Calu3 (cell line): ENCODE measurements at regions not wholly inside any gene's neighbourhood (a gene's known extent, or its start where the extent isn't known, plus 50 kb on each side); places are given as distances from the start of the nearest gene placed in this dataset.

Experiments
- BruUV-seq: library from RNA; stranded (reverse); fragments of 400-500 nt; replicated peaks from 2 replicates; lab custom pipeline; 2021; lab: Mats Ljungman, UMichigan
- CTCF ChIA-PET: fragments of 300-600 bp; sonication (Branson Sonifier 250); formaldehyde crosslinking; loops from one replicate; lab custom pipeline; 2022; ENCODE audit warnings: antibody characterized with exemption; lab: Charles Lee
- DNase-seq: peaks from one replicate; pipeline ENCODE4 v3.0.0; 2022
- H3K27ac Mint-ChIP-seq: one replicate; pipeline ENCODE4 v1.8.0; 2022; ENCODE audit warnings: mixed read lengths; ENCODE audit not compliant: unreplicated experiment
- H3K27me3 Mint-ChIP-seq: one replicate; pipeline ENCODE4 v1.8.0; 2022; ENCODE audit warnings: mixed read lengths; ENCODE audit not compliant: unreplicated experiment
- H3K36me3 Mint-ChIP-seq: one replicate; pipeline ENCODE4 v1.8.0; 2022; ENCODE audit warnings: mild to moderate bottlenecking, moderate library complexity, mixed read lengths; ENCODE audit not compliant: insufficient read depth, unreplicated experiment
- H3K4me1 Mint-ChIP-seq: one replicate; pipeline ENCODE4 v1.8.0; 2022; ENCODE audit warnings: mild to moderate bottlenecking, low read depth, mixed read lengths; ENCODE audit not compliant: unreplicated experiment
- H3K4me3 Mint-ChIP-seq: one replicate; pipeline ENCODE4 v1.8.0; 2022; ENCODE audit warnings: mild to moderate bottlenecking, low read depth, moderate library complexity, mixed read lengths; ENCODE audit not compliant: unreplicated experiment
- H3K9me3 Mint-ChIP-seq: one replicate; pipeline ENCODE4 v1.8.0; 2022; ENCODE audit warnings: low read depth, mixed read lengths; ENCODE audit not compliant: unreplicated experiment
- CTCF ChIP-seq: fragments of 200-600 bp; IDR thresholded peaks from one replicate; pipeline ENCODE4 v1.8.0; 2022; ENCODE audit warnings: antibody characterized with exemption; ENCODE audit not compliant: unreplicated experiment
- intact Hi-C: fragments of 100-400 bp; cut with micrococcal nuclease; formaldehyde crosslinking; loops from one replicate; pipeline ENCODE4 v1.10.0; 2022; ENCODE audit not compliant: unreplicated experiment

- H3K27ac Mint-ChIP-seq: no peak overlapping the region
- CTCF ChIA-PET: interaction anchor here (0.6 kb wide), 1 partner anchor 23 kb away, joined by 9 read pairs; no protein-coding TSS in a partner anchor
- H3K4me3 Mint-ChIP-seq: no peak overlapping the region
Observed at GRCh38 chr15:100764778-100765466, 114.7 kb upstream of the ALDH1A3 start.

DNA sequence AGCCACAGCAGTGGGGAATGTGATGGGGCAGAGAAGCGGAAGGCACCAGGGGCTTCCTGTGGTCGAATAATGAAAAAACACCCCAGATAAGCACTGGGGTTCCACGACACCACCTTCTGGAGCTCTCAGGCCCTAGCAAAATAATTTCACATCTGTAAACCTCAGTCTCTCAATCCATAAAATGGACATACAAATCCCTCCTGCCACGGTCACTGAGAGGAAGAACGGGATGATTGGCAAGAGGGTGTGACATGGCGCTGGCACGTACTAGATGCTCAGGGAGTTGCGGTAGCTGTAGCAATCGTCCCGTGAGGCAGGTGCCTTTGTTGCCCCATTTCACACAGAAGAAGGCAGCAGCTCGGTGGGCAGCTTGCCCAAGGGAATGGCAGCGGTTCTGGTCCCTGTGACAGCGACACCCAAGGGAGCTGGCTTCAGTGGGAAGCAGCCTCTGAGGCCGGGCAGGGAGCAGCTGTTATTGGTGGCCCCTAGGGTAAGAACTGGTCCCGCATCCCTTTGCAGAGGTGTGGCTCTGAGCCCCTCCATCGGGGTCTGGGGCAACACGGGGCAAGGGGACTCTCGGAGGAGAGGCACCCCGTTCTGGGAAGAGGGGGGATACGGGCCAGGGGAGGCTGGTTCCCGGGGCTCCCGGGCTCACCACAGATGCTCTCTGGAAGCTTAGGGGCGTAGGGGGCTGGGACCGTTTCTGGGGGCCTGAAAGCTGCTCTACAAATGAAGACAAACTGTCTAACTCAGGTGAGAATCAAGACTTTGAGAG lies 114.0 kb upstream of the ALDH1A3 start:
- CTCF ChIA-PET: no interaction called here
- no TSS peak for BruUV-seq
- H3K4me3 Mint-ChIP-seq: no peak overlapping the region

More at GRCh38 chr15:100764778-100765466, 114.7 kb upstream of the ALDH1A3 start:
- H3K27me3 Mint-ChIP-seq: no peaks in the 10 kb centered on the region
- no peak for DNase-seq
- no peak for TF ChIP-seq CTCF
- H3K36me3 Mint-ChIP-seq: peaks cover 9% of the 10 kb centered on the region
- no TSS peak for BruUV-seq
- intact Hi-C loops: no loop called here
- peaks cover 21% of the 10 kb centered on the region for H3K4me1 Mint-ChIP-seq
- H3K9me3 Mint-ChIP-seq: no peaks in the 10 kb centered on the region

GRCh38 chr15:100766243-100767000 lies 113.2 kb upstream of the ALDH1A3 start:
- no peak for TF ChIP-seq CTCF
- CTCF ChIA-PET: no interaction called here
- Mint-ChIP-seq H3K9me3 (no peaks in the 10 kb centered on the region), H3K27ac (no peak overlapping the region), H3K36me3 (peaks cover 9% of the 10 kb centered on the region), H3K4me1 (peaks cover 9% of the 10 kb centered on the region), H3K4me3 (no peak overlapping the region), H3K27me3 (no peaks in the 10 kb centered on the region)
- intact Hi-C loops: no loop called here
- no TSS peak for BruUV-seq
- no peak for DNase-seq

More for the DNA sequence above, 114.0 kb upstream of the ALDH1A3 start:
- H3K36me3 Mint-ChIP-seq: peaks cover 9% of the 10 kb centered on the region
- H3K9me3 Mint-ChIP-seq: no peaks in the 10 kb centered on the region
- no peaks in the 10 kb centered on the region for H3K27me3 Mint-ChIP-seq
- DNase-seq: no peak
- no peak overlapping the region for H3K27ac Mint-ChIP-seq
- intact Hi-C loops: no loop called here
- TF ChIP-seq CTCF: no peak
- H3K4me1 Mint-ChIP-seq: peaks cover 14% of the 10 kb centered on the region

DNA sequence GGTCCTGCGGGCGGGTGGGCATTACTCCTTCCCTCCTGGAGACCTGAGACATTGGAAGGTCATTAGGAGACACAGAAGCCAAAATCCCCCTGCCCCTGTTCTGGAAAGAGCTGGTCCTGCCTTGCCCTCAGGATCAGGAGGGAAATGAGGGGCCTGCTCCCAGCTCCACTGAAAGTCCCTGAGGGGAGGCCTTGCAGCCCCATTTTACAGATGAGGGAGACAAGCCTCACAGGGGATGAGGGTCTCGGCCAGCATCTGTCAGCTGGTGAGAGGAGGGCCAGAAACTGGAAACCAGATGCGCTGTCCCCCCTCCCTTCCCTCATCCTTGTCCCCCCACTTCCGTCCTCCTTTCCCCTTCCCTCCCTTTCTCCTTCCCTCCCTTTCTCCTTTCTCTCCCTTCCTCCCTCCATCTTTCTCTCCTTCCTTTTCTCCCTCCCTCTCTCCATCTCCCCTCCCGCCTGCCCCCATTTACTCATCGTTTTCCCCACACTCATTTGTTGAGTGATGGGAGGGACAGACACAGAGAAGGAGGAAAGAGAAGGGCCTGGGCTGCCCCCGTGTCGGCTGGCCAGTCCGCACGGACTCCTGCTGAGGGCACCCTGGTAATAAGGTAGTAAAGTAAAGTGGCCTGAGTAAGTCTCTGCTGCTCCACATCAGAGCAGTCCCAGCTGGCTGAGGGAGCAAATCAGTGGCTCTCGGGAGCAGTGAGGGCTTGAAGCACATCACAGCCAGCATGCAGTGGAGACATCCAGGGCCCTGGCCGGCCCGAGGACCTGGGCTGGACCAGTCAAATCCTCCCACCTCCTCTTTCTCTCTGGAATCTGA lies 112.4 kb upstream of the ALDH1A3 start:
- Mint-ChIP-seq H3K9me3 (no peaks in the 10 kb centered on the region), H3K36me3 (peaks cover 9% of the 10 kb centered on the region), H3K27me3 (no peaks in the 10 kb centered on the region), H3K4me1 (peaks cover under 1% of the 10 kb centered on the region), H3K27ac (no peak overlapping the region), H3K4me3 (no peak overlapping the region)
- no TSS peak for BruUV-seq
- CTCF ChIA-PET: interaction anchor here (0.6 kb wide), 1 partner anchor 40 kb away, joined by 5 read pairs; no protein-coding TSS in a partner anchor
- intact Hi-C loops: no loop called here
- DNase-seq: no peak
- TF ChIP-seq CTCF: no peak
